ENCODE measurements at regions not wholly inside any gene's neighbourhood (a gene's known extent, or its start where the extent isn't known, plus 50 kb on each side); places are given as distances from the start of the nearest gene placed in this dataset.

DNA sequence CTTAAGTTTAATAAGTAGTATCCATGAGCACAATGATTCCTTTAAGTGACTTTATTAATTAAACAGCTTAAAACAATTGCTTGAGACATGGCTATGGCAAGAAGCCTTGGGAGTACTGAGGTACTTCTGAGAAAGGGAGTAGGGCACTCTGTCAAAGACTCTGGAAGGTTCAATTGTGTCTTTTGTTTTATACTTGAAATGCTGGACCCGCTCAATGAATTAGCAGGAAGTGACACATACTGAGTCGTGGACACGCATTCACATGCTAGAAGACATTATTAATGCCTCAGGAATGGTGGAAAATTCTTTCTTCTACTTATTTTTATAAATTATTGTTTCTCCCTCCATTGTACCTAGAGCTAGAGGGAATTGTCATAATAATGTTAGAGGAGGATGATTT is 347.3 kb upstream of the ZNF608 start:
- Histone ChIP-seq H3K9ac (ENCODE audit: low read length) (no peak overlapping the region), H3K36me3 (ENCODE audit: control insufficient read depth, insufficient read depth, low read length) (no peaks in the 10 kb centered on the region), H3K4me3 (ENCODE audit: low read depth, low read length) (no peak overlapping the region), H3K27me3 (ENCODE audit: control insufficient read depth, insufficient read depth, low read length) (no peaks in the 10 kb centered on the region), H3K4me1 (ENCODE audit: control insufficient read depth, insufficient read depth, low read length) (no peaks in the 10 kb centered on the region), H3K9me3 (ENCODE audit: control insufficient read depth, insufficient read depth, low read depth, low read length) (peaks cover 23% of the 10 kb centered on the region), H3K27ac (ENCODE audit: low read depth, low read length) (no peak overlapping the region)

- no peaks in the 10 kb centered on the region for H3K27me3 ChIP-seq (ENCODE audit: control insufficient read depth, insufficient read depth, low read length)
- H3K9ac ChIP-seq (ENCODE audit: low read length): no peak overlapping the region
- peaks cover 5% of the 10 kb centered on the region; the same call in 1 of the 2 replicates for H3K4me1 ChIP-seq (ENCODE audit: control insufficient read depth, insufficient read depth, low read length)
- no peak overlapping the region for H3K27ac ChIP-seq (ENCODE audit: low read depth, low read length)
- no peaks in the 10 kb centered on the region for H3K36me3 ChIP-seq (ENCODE audit: control insufficient read depth, insufficient read depth, low read length)
- H3K4me3 ChIP-seq (ENCODE audit: low read depth, low read length): no peak overlapping the region
- peaks cover 14% of the 10 kb centered on the region; the same call in 1 of the 2 replicates for H3K9me3 ChIP-seq (ENCODE audit: control insufficient read depth, insufficient read depth, low read depth, low read length)
These were observed 353.9 kb upstream of the ZNF608 start for GRCh38 chr5:125100342-125100741.

GRCh38 chr5:125100951-125101350 is 354.5 kb upstream of the ZNF608 start:
- Histone ChIP-seq H3K4me1 (ENCODE audit: control insufficient read depth, insufficient read depth, low read length) (peaks cover 5% of the 10 kb centered on the region; the same call in 1 of the 2 replicates), H3K9me3 (ENCODE audit: control insufficient read depth, insufficient read depth, low read depth, low read length) (peaks cover 8% of the 10 kb centered on the region; the same call in 1 of the 2 replicates), H3K36me3 (ENCODE audit: control insufficient read depth, insufficient read depth, low read length) (no peaks in the 10 kb centered on the region), H3K4me3 (ENCODE audit: low read depth, low read length) (no peak overlapping the region), H3K9ac (ENCODE audit: low read length) (no peak overlapping the region), H3K27ac (ENCODE audit: low read depth, low read length) (no peak overlapping the region), H3K27me3 (ENCODE audit: control insufficient read depth, insufficient read depth, low read length) (no peaks in the 10 kb centered on the region)

- Histone ChIP-seq H3K27me3 (ENCODE audit: control insufficient read depth, insufficient read depth, low read length) (no peaks in the 10 kb centered on the region), H3K9ac (ENCODE audit: low read length) (no peak overlapping the region), H3K4me3 (ENCODE audit: low read depth, low read length) (no peak overlapping the region), H3K9me3 (ENCODE audit: control insufficient read depth, insufficient read depth, low read depth, low read length) (no peaks in the 10 kb centered on the region), H3K27ac (ENCODE audit: low read depth, low read length) (no peak overlapping the region), H3K4me1 (ENCODE audit: control insufficient read depth, insufficient read depth, low read length) (peaks cover 5% of the 10 kb centered on the region; the same call in 1 of the 2 replicates), H3K36me3 (ENCODE audit: control insufficient read depth, insufficient read depth, low read length) (no peaks in the 10 kb centered on the region)
These were observed 357.0 kb upstream of the ZNF608 start for GRCh38 chr5:125103459-125103858.

- no peak overlapping the region for H3K4me3 ChIP-seq (ENCODE audit: low read depth, low read length)
- H3K9ac ChIP-seq (ENCODE audit: low read length): no peak overlapping the region
- no peaks in the 10 kb centered on the region for H3K9me3 ChIP-seq (ENCODE audit: control insufficient read depth, insufficient read depth, low read depth, low read length)
- no peak overlapping the region for H3K27ac ChIP-seq (ENCODE audit: low read depth, low read length)
- H3K36me3 ChIP-seq (ENCODE audit: control insufficient read depth, insufficient read depth, low read length): no peaks in the 10 kb centered on the region
- H3K27me3 ChIP-seq (ENCODE audit: control insufficient read depth, insufficient read depth, low read length): no peaks in the 10 kb centered on the region
- H3K4me1 ChIP-seq (ENCODE audit: control insufficient read depth, insufficient read depth, low read length): no peaks in the 10 kb centered on the region
These were observed 359.8 kb upstream of the ZNF608 start for GRCh38 chr5:125106271-125106670.

DNA sequence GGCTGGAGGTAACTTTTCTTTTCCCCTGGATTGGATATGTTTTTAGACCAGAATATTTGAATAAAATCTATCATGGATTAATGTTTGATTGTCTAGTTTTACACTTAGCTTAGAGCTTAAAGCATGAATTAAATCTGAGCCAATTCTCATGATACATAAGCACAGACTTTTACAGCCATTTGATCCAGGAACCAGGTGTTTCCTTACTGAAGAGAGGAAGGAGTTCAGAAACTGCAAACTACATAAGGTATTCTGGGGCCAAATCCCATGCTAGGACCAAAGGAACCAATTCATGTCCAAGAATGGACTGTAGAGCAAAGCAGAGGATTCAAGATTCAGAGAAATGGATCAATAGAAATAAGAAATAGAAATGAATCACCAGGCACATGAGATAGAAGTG is 360.4 kb upstream of the ZNF608 start:
- no peaks in the 10 kb centered on the region for H3K27me3 ChIP-seq (ENCODE audit: control insufficient read depth, insufficient read depth, low read length)
- H3K9ac ChIP-seq (ENCODE audit: low read length): no peak overlapping the region
- no peaks in the 10 kb centered on the region for H3K4me1 ChIP-seq (ENCODE audit: control insufficient read depth, insufficient read depth, low read length)
- no peak overlapping the region for H3K4me3 ChIP-seq (ENCODE audit: low read depth, low read length)
- no peaks in the 10 kb centered on the region for H3K9me3 ChIP-seq (ENCODE audit: control insufficient read depth, insufficient read depth, low read depth, low read length)
- no peaks in the 10 kb centered on the region for H3K36me3 ChIP-seq (ENCODE audit: control insufficient read depth, insufficient read depth, low read length)
- no peak overlapping the region for H3K27ac ChIP-seq (ENCODE audit: low read depth, low read length)

- no peaks in the 10 kb centered on the region for H3K36me3 ChIP-seq (ENCODE audit: control insufficient read depth, insufficient read depth, low read length)
- H3K27me3 ChIP-seq (ENCODE audit: control insufficient read depth, insufficient read depth, low read length): no peaks in the 10 kb centered on the region
- H3K4me3 ChIP-seq (ENCODE audit: low read depth, low read length): no peak overlapping the region
- H3K27ac ChIP-seq (ENCODE audit: low read depth, low read length): no peak overlapping the region
- no peaks in the 10 kb centered on the region for H3K4me1 ChIP-seq (ENCODE audit: control insufficient read depth, insufficient read depth, low read length)
- no peak overlapping the region for H3K9ac ChIP-seq (ENCODE audit: low read length)
- peaks cover 3% of the 10 kb centered on the region; the same call in 1 of the 2 replicates for H3K9me3 ChIP-seq (ENCODE audit: control insufficient read depth, insufficient read depth, low read depth, low read length)
These were observed 362.9 kb upstream of the ZNF608 start for GRCh38 chr5:125109293-125109692.

DNA sequence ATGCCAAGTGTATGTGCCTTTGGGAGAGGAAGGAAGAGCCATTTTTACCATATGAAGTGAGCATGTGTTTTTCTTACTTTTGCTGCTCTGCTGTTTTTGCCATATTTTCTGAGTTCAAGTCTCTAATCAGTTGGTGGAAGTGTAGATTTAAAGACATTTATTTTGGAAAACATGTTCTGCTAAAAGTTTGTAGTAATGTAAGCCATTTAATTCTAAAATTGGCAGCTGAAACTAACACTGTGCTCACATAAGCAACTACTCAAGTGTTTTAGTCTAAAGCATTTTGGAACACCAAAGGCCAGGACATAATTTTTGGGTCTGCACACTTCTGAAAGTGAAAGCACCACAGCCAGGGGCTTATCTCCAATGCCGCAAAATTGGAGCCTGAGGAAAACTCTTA is 363.4 kb upstream of the ZNF608 start:
- H3K27me3 ChIP-seq (ENCODE audit: control insufficient read depth, insufficient read depth, low read length): no peaks in the 10 kb centered on the region
- no peak overlapping the region for H3K4me3 ChIP-seq (ENCODE audit: low read depth, low read length)
- no peak overlapping the region for H3K9ac ChIP-seq (ENCODE audit: low read length)
- no peaks in the 10 kb centered on the region for H3K36me3 ChIP-seq (ENCODE audit: control insufficient read depth, insufficient read depth, low read length)
- peaks cover 3% of the 10 kb centered on the region; the same call in 1 of the 2 replicates for H3K9me3 ChIP-seq (ENCODE audit: control insufficient read depth, insufficient read depth, low read depth, low read length)
- H3K27ac ChIP-seq (ENCODE audit: low read depth, low read length): no peak overlapping the region
- H3K4me1 ChIP-seq (ENCODE audit: control insufficient read depth, insufficient read depth, low read length): no peaks in the 10 kb centered on the region

- Histone ChIP-seq H3K27me3 (ENCODE audit: control insufficient read depth, insufficient read depth, low read length) (no peaks in the 10 kb centered on the region), H3K27ac (ENCODE audit: low read depth, low read length) (no peak overlapping the region), H3K4me3 (ENCODE audit: low read depth, low read length) (no peak overlapping the region), H3K36me3 (ENCODE audit: control insufficient read depth, insufficient read depth, low read length) (no peaks in the 10 kb centered on the region), H3K9ac (ENCODE audit: low read length) (no peak overlapping the region), H3K9me3 (ENCODE audit: control insufficient read depth, insufficient read depth, low read depth, low read length) (peaks cover 3% of the 10 kb centered on the region; the same call in 1 of the 2 replicates), H3K4me1 (ENCODE audit: control insufficient read depth, insufficient read depth, low read length) (peaks cover 3% of the 10 kb centered on the region; the same call in 1 of the 2 replicates)
These were observed 365.8 kb upstream of the ZNF608 start for GRCh38 chr5:125112196-125112595.

- no peaks in the 10 kb centered on the region for H3K27me3 ChIP-seq (ENCODE audit: control insufficient read depth, insufficient read depth, low read length)
These were observed 366.9 kb upstream of the ZNF608 start for GRCh38 chr5:125113328-125113727.

DNA sequence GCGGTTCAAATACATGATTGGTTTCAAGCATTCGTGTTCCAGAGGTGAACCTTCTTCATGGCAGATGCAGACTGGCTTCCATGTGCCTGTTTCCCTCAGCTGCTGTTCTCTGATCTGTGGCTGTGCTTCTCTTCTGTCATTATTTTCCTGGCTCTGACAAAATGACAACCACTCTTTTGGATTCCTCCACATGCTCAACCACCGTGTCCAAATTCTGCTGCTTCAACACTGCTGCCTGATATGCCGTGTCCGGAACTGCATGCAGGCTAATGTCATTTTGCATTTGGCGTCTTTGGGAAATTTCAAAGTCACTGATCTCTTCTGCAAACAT is 368.7 kb upstream of the ZNF608 start:
- Histone ChIP-seq H3K36me3 (ENCODE audit: control insufficient read depth, insufficient read depth, low read length) (no peaks in the 10 kb centered on the region), H3K4me1 (ENCODE audit: control insufficient read depth, insufficient read depth, low read length) (peaks cover 12% of the 10 kb centered on the region), H3K27ac (ENCODE audit: low read depth, low read length) (no peak overlapping the region), H3K9me3 (ENCODE audit: control insufficient read depth, insufficient read depth, low read depth, low read length) (peaks cover 3% of the 10 kb centered on the region; the same call in 1 of the 2 replicates), H3K27me3 (ENCODE audit: control insufficient read depth, insufficient read depth, low read length) (no peaks in the 10 kb centered on the region), H3K4me3 (ENCODE audit: low read depth, low read length) (no peak overlapping the region), H3K9ac (ENCODE audit: low read length) (no peak overlapping the region)

More at GRCh38 chr5:125113328-125113727, 366.9 kb upstream of the ZNF608 start:
- H3K9ac ChIP-seq (ENCODE audit: low read length): no peak overlapping the region
- peaks cover 3% of the 10 kb centered on the region; the same call in 1 of the 2 replicates for H3K9me3 ChIP-seq (ENCODE audit: control insufficient read depth, insufficient read depth, low read depth, low read length)
- H3K27ac ChIP-seq (ENCODE audit: low read depth, low read length): no peak overlapping the region
- H3K36me3 ChIP-seq (ENCODE audit: control insufficient read depth, insufficient read depth, low read length): no peaks in the 10 kb centered on the region
- H3K4me3 ChIP-seq (ENCODE audit: low read depth, low read length): no peak overlapping the region
- peaks cover 3% of the 10 kb centered on the region; the same call in 1 of the 2 replicates for H3K4me1 ChIP-seq (ENCODE audit: control insufficient read depth, insufficient read depth, low read length)

- no peaks in the 10 kb centered on the region for H3K9me3 ChIP-seq (ENCODE audit: control insufficient read depth, insufficient read depth, low read depth, low read length)
- no peaks in the 10 kb centered on the region for H3K36me3 ChIP-seq (ENCODE audit: control insufficient read depth, insufficient read depth, low read length)
- no peak overlapping the region for H3K9ac ChIP-seq (ENCODE audit: low read length)
- no peaks in the 10 kb centered on the region for H3K27me3 ChIP-seq (ENCODE audit: control insufficient read depth, insufficient read depth, low read length)
- H3K4me1 ChIP-seq (ENCODE audit: control insufficient read depth, insufficient read depth, low read length): peaks cover 15% of the 10 kb centered on the region
- H3K27ac ChIP-seq (ENCODE audit: low read depth, low read length): no peak overlapping the region
- no peak overlapping the region for H3K4me3 ChIP-seq (ENCODE audit: low read depth, low read length)
These were observed 371.1 kb upstream of the ZNF608 start for GRCh38 chr5:125117566-125117965.

All from HUES6 (cell line).